Neural progenitor cell (in vitro differentiated cells): ENCODE measurements at regions not wholly inside any gene's neighbourhood (a gene's known extent, or its start where the extent isn't known, plus 50 kb on each side); places are given as distances from the start of the nearest gene placed in this dataset.
"Not testable (repeated sequence)": the region's sequence is repeated elsewhere in the genome, so short reads cannot be mapped to it uniquely, and the experiment has no call there.

Experiments
- CTCF ChIP-seq: fragments of 200-600 bp; sonication (generic); IDR thresholded peaks from 2 replicates; pipeline ENCODE4 v1.5.1; 2017; ENCODE audit warnings: antibody characterized with exemption, mild to moderate bottlenecking
- EZH2 ChIP-seq: fragments of 200-600 bp; sonication (generic); IDR thresholded peaks from 2 replicates; pipeline ENCODE4 v1.6.1; 2017; ENCODE audit warnings: antibody characterized with exemption, mild to moderate bottlenecking, moderate library complexity

DNA sequence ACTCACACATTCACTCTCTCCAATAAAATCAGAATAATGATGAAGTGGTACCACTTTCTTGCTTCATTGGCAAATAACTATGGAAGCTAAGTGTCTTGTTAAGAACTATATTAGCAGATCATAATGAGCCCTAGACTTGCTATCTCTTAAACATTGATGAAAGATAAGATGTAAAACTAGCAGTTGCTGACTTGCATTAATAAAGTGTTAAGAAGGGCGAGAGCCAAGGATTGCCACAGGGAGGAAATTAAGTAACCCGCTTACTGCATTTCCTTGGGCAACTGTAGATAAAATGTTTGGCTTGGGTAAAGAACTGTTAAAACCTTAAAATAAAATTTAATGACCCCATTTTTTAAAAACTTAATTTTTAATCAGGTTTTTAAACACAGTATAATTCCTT is 167.0 kb downstream of the SPATA31A6 start:
- TF ChIP-seq CTCF, EZH2: not testable (repeated sequence)
